HepG2 (cell line): ENCODE measurements at regions not wholly inside any gene's neighbourhood (a gene's known extent, or its start where the extent isn't known, plus 50 kb on each side); places are given as distances from the start of the nearest gene placed in this dataset.

Source experiments
- ATAC-seq: fragments of 200-7000 bp; cut with Tn5 transposase; 3 replicates; pipeline ENCODE4 v1.9.1; 2020; ENCODE audit warnings: mild to moderate bottlenecking, moderate library complexity
- BruUV-seq: library from RNA; stranded (reverse); fragments of 400-500 nt; replicated peaks from 2 replicates; lab custom pipeline; 2021; lab: Mats Ljungman, UMichigan
- CTCF ChIA-PET: fragments of 300-600 bp; formaldehyde crosslinking; extraction: SDS; loops from one replicate; lab custom pipeline; 2021; ENCODE audit warnings: low total read pairs, inconsistent platforms, low intra/inter-chr PET ratio; lab: Yijun Ruan, JAX
- POLR2A ChIA-PET: fragments of 350-600 bp; sonication (Branson Sonifier 250); formaldehyde crosslinking; loops from one replicate; lab custom pipeline; 2020; ENCODE audit warnings: antibody characterized with exemption, inconsistent platforms; lab: Yijun Ruan, JAX
- DNase-seq: peaks from one replicate; pipeline ENCODE4 v3.0.0-alpha.2; 2015; ENCODE audit warnings: low spot score
- FAIRE-seq: peaks from 3 replicates; lab custom pipeline; 2011; peaks lifted over from hg19 to GRCh38; lab: Jason Lieb, UNC
- H2AFZ ChIP-seq: one replicate; pipeline ENCODE4 v1.6.1; 2011; ENCODE audit warnings: low read length, inconsistent platforms
- H3K27ac ChIP-seq: fragments of 300-600 bp; 3 replicates; pipeline ENCODE4 v1.8.0; 2011; ENCODE audit warnings: mixed run types, mild to moderate bottlenecking, mixed read lengths, low read length, inconsistent platforms; ENCODE audit not compliant: insufficient read depth; ENCODE audit errors: extremely low read length
- H3K27me3 ChIP-seq, 2 experiments: fragments of 200-600 bp in 1 of 2; 2 replicates in 1 of 2; 3 replicates in 1 of 2; pipeline versions ENCODE4 v1.6.0 to v1.8.0; 2011; ENCODE audit warnings: low read length in 2 of 2, mild to moderate bottlenecking in 2 of 2, moderate library complexity in 2 of 2, inconsistent platforms in 1 of 2; ENCODE audit not compliant: insufficient read depth in 2 of 2, control insufficient read depth in 1 of 2
- H3K36me3 ChIP-seq, 2 experiments: fragments of 200-600 bp in 1 of 2; replicated peaks in 1 of 2; 2 replicates in 1 of 2; 3 replicates in 1 of 2; pipeline versions ENCODE4 v1.5.1 to v1.8.0; 2011; ENCODE audit warnings: low read length in 2 of 2, inconsistent platforms in 1 of 2; ENCODE audit not compliant: insufficient read depth in 2 of 2, control insufficient read depth in 1 of 2
- H3K4me1 ChIP-seq: 2 replicates; pipeline ENCODE4 v1.5.1; 2012; ENCODE audit warnings: low read length, inconsistent platforms; ENCODE audit not compliant: insufficient read depth
- H3K4me2 ChIP-seq: 2 replicates; pipeline ENCODE4 v1.6.0; 2011; ENCODE audit warnings: low read depth, low read length, inconsistent platforms
- H3K4me3 ChIP-seq, 3 experiments: fragments of 200-600 bp in 1 of 3; sonication (generic), shearing (Covaris generic) in 1 of 3; replicated peaks in 1 of 3; 2 replicates each; pipeline ENCODE4 v1.5.1; 2011 to 2016; ENCODE audit warnings: low read length in 3 of 3, inconsistent platforms in 2 of 3, low read depth in 2 of 3, mild to moderate bottlenecking in 2 of 3, control low read depth in 1 of 3, mixed read lengths in 1 of 3; ENCODE audit not compliant: insufficient read depth in 1 of 3
- H3K79me2 ChIP-seq: one replicate; pipeline ENCODE4 v1.6.1; 2011; ENCODE audit warnings: low read length, inconsistent platforms; ENCODE audit not compliant: insufficient read depth
- H3K9ac ChIP-seq: 2 replicates; pipeline ENCODE4 v1.6.0; 2011; ENCODE audit warnings: mild to moderate bottlenecking, low read depth, low read length, inconsistent platforms; ENCODE audit not compliant: insufficient read depth
- H3K9me3 ChIP-seq: 2 replicates; pipeline ENCODE4 v1.5.1; 2012; ENCODE audit warnings: mild to moderate bottlenecking, low read length
- H4K20me1 ChIP-seq: 2 replicates; pipeline ENCODE4 v1.6.0; 2011; ENCODE audit warnings: inconsistent platforms, mild to moderate bottlenecking, low read length, moderate library complexity; ENCODE audit not compliant: insufficient read depth
- NKX3-1 ChIP-seq: sonication (generic); formaldehyde crosslinking; IDR thresholded peaks from 2 replicates; pipeline ENCODE4 v1.5.0; 2020; ENCODE audit warnings: missing genetic modification reagents
- SALL2 ChIP-seq: sonication (generic); formaldehyde crosslinking; IDR thresholded peaks from 2 replicates; pipeline ENCODE4 v1.8.1; 2023; ENCODE audit warnings: mild to moderate bottlenecking, missing genetic modification reagents, inconsistent platforms
- ZNF12 ChIP-seq: sonication (generic); formaldehyde crosslinking; IDR thresholded peaks from 2 replicates; pipeline ENCODE4 v1.5.0; 2020; ENCODE audit warnings: missing genetic modification reagents
- ZNF180 ChIP-seq: sonication (generic); formaldehyde crosslinking; IDR thresholded peaks from 2 replicates; pipeline ENCODE4 v1.4.0; 2020; ENCODE audit warnings: low read depth, missing genetic modification reagents, borderline replicate concordance
- ZNF34 ChIP-seq: sonication (generic); formaldehyde crosslinking; IDR thresholded peaks from 2 replicates; pipeline ENCODE4 v1.4.0; 2020; ENCODE audit warnings: mild to moderate bottlenecking, missing genetic modification reagents, borderline replicate concordance
- ZNF367 ChIP-seq: sonication (generic); formaldehyde crosslinking; IDR thresholded peaks from 2 replicates; pipeline ENCODE4 v1.4.0; 2020; ENCODE audit warnings: missing genetic modification reagents, borderline replicate concordance
- ZNF737 ChIP-seq: sonication (generic); formaldehyde crosslinking; IDR thresholded peaks from 2 replicates; pipeline ENCODE4 v1.5.0; 2020; ENCODE audit warnings: missing genetic modification reagents, mild to moderate bottlenecking, borderline replicate concordance
- ZSCAN25 ChIP-seq: sonication (generic); formaldehyde crosslinking; IDR thresholded peaks from 2 replicates; pipeline ENCODE4 v1.8.0; 2022; ENCODE audit warnings: mild to moderate bottlenecking, missing genetic modification reagents
- WGBS: methylation state at CpG from one replicate; pipeline ENCODE4 v1.1.6; 2017; ENCODE audit warnings: low lambda C conversion rate; 5-methylcytosine and 5-hydroxymethylcytosine counted together
- in situ Hi-C: cut with HindIII; loops from 2 replicates; pipeline ENCODE4 v1.10.0; 2017; ENCODE audit warnings: low pct_unique_long_range_greater_than_20kb; ENCODE audit not compliant: extremely low pct_ligation_motif_present
- intact Hi-C: fragments of 100-400 bp; cut with micrococcal nuclease; formaldehyde crosslinking; loops from one replicate; pipeline ENCODE4 v1.10.0; 2022; ENCODE audit not compliant: unreplicated experiment
- TF ChIP-seq, protein P1 (sequence below): sonication (generic); formaldehyde crosslinking; IDR thresholded peaks from 2 replicates; pipeline ENCODE4 v1.5.1; 2020; ENCODE audit warnings: missing genetic modification reagents, mild to moderate bottlenecking, borderline replicate concordance
- TF ChIP-seq, protein P2 (sequence below): sonication (generic); formaldehyde crosslinking; IDR thresholded peaks from 2 replicates; pipeline ENCODE4 v1.8.1; 2023; ENCODE audit warnings: missing genetic modification reagents, inconsistent platforms, borderline replicate concordance

DNA sequence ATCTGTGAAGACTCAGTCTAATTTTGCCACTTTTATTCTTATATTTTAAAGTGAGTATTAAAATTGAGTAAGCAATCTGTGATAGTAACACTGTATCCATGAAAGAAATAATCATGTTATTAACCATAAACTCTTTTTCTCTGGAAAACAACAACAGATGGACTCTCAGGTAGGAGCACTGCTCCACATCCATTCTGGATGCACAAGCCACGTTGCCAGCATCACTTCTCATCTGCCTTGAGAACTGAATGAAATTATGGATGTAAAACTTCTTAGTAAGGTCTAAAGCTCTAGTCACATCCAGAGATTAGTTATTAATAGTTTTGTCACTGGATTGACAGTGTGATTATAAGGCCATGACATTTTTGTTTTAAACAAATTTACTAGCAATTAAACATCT lies 489.1 kb upstream of the SYT1 start:
- no peak for TF ChIP-seq NKX3-1
- no peak for TF ChIP-seq SALL2 (CRISPR knock-in tag)
- TF ChIP-seq ZSCAN25 (CRISPR knock-in tag) = no peak
- TF ChIP-seq ZNF367 (CRISPR knock-in tag) = no peak
- TF ChIP-seq ZNF737 = no peak
- TF ChIP-seq, protein P1, sequence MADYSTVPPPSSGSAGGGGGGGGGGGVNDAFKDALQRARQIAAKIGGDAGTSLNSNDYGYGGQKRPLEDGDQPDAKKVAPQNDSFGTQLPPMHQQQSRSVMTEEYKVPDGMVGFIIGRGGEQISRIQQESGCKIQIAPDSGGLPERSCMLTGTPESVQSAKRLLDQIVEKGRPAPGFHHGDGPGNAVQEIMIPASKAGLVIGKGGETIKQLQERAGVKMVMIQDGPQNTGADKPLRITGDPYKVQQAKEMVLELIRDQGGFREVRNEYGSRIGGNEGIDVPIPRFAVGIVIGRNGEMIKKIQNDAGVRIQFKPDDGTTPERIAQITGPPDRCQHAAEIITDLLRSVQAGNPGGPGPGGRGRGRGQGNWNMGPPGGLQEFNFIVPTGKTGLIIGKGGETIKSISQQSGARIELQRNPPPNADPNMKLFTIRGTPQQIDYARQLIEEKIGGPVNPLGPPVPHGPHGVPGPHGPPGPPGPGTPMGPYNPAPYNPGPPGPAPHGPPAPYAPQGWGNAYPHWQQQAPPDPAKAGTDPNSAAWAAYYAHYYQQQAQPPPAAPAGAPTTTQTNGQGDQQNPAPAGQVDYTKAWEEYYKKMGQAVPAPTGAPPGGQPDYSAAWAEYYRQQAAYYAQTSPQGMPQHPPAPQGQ = no peak
- no peak for TF ChIP-seq ZNF12 (CRISPR knock-in tag)
- TF ChIP-seq ZNF34 (CRISPR knock-in tag) = no peak
- TF ChIP-seq, protein P2, sequence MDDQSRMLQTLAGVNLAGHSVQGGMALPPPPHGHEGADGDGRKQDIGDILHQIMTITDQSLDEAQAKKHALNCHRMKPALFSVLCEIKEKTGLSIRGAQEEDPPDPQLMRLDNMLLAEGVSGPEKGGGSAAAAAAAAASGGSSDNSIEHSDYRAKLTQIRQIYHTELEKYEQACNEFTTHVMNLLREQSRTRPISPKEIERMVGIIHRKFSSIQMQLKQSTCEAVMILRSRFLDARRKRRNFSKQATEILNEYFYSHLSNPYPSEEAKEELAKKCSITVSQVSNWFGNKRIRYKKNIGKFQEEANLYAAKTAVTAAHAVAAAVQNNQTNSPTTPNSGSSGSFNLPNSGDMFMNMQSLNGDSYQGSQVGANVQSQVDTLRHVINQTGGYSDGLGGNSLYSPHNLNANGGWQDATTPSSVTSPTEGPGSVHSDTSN (CRISPR knock-in tag) = no peak
- TF ChIP-seq ZNF180 (CRISPR knock-in tag) = no peak
- in situ Hi-C loops = no loop called here
- Histone ChIP-seq H3K36me3 (no peaks in the 10 kb centered on the region), H2AFZ (no peak overlapping the region), H4K20me1 (no peaks in the 10 kb centered on the region), H3K79me2 (no peaks in the 10 kb centered on the region), H3K9ac (no peak overlapping the region), H3K9me3 (peaks cover 26% of the 10 kb centered on the region), H3K4me2 (no peak overlapping the region), H3K27ac (no peak overlapping the region), H3K27me3 (no peaks in the 10 kb centered on the region), H3K4me3 (no peak overlapping the region), H3K4me1 (no peaks in the 10 kb centered on the region)
- no peak for ATAC-seq
- POLR2A ChIA-PET = no interaction called here
- CTCF ChIA-PET = no interaction called here
- no peak for DNase-seq
- FAIRE-seq = no peak
- intact Hi-C loops = no loop called here
- BruUV-seq = no TSS peak
- WGBS = 5% methylated on average over 1 of the region's 1 CpG
